Activated T-cell treated with anti-CD3 and anti-CD28 coated beads, Interleukin-2, amount 50 U/mL, for 48 hours (primary cell): ENCODE measurements at regions not wholly inside any gene's neighbourhood (a gene's known extent, or its start where the extent isn't known, plus 50 kb on each side); places are given as distances from the start of the nearest gene placed in this dataset.

Experiments
- DNase-seq, 2 experiments: peaks; one replicate each; pipeline ENCODE4 v3.0.0-alpha.2; 2020

GRCh38 chr5:168156170-168156569, 135.3 kb upstream of the WWC1 start:
- DNase-seq: no peak

DNA sequence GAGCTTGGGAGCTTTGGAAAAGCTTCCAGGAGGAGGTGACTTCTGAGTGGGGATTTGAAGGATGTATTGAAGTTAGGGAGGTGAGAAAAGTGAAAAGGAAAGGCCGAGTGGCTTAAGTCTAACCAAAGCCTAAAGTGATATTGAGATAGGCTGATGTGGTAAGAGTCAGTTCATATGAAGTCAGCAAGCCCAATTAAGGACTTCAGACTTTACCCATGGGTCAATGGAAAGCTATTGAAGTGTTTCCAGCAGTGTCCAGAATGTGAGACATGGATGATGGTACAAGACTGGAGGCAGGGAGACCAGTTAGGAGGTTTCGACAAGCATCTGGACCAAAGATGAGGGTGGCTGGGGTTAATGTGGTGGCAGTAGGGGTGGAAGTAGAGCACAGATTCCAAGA, 134.3 kb upstream of the WWC1 start:
- DNase-seq: no peak

GRCh38 chr5:168159425-168159824, 132.0 kb upstream of the WWC1 start:
- DNase-seq: no peak

DNA sequence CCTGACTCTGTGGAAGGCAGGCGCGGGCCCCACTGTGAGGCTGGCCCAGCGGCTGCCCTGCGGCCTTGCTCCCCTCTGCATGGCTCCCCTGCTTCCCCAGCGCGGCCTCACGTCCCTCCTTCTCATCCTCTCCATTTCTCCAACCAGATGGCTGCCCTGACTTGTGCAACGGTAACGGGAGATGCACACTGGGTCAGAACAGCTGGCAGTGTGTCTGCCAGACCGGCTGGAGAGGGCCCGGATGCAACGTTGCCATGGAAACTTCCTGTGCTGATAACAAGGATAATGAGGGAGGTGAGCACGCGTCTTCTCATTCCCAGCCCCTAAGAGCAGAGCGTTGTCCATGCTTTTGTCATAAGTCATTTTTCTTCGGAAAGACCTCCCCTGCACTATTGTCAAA, 129.0 kb upstream of the WWC1 start:
- no peak for DNase-seq

- DNase-seq: no peak
Measured at GRCh38 chr5:168163966-168164365, 127.5 kb upstream of the WWC1 start.

GRCh38 chr5:168165221-168165914, 126.1 kb upstream of the WWC1 start:
- DNase-seq: no peak

GRCh38 chr5:168165977-168166376, 125.5 kb upstream of the WWC1 start:
- no peak for DNase-seq

GRCh38 chr5:168167338-168167737, 124.1 kb upstream of the WWC1 start:
- no peak for DNase-seq

DNA sequence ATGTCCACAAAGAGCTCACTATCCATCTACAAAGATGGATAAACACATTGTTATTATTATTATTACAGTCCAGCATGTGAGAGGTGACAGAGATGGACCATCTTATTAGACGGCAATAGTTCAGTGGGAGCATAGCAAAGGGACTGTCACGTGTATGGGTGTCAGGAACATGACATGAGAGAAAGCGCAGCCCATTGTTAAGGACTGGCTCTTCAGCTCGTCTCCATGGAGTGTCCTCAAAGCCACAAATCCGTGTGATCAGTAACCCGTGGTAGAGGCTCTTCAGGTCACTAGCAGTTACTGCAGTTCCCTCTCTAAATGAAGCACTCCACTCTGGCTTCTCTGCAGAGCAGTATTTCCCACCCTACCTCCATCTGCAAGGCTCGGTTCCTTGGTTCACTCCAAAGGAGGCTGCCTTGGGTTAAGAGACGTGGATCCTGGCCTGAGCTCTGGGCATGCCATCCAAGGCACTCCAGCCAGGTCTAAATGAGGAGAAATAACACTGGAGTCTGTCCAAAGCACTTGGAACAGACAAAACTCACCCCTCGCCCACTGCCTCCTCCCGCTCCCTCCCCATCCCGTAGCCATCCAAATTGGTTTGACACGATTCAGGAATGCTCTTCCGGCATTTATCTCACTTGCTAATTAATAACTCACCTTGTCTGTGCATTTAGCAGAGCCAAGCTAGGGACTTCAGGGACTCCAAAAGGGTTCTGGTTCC, 122.3 kb upstream of the WWC1 start:
- DNase-seq: no peak

GRCh38 chr5:168169791-168170190, 121.7 kb upstream of the WWC1 start:
- no peak for DNase-seq

- no peak for DNase-seq
Measured at GRCh38 chr5:168171901-168172759, 119.3 kb upstream of the WWC1 start.

DNA sequence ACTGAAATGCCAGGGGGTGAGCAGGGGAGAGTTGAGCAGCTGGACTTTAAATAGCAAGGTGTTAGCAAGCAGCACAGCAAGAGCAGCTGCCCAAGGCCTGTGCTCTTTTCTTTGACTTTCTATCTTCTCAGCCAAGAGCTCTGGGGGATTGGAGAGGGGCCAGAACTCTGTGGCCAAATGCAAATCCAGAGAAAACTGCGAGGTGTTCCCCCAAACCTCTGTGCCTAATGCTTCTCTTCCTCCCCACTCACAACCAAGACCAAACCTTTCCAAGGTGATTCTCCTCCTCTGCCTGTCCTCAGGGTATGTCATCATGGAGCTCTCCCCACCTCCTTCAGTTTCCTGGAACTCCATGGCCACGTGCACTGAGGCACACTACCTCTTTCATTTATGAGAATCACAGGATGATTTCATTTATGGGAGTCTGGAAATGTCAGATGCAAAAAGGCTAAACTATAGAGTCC, 118.7 kb upstream of the WWC1 start:
- DNase-seq: no peak

- DNase-seq: peak in 1 of 2 experiments; percentile 17
Measured at GRCh38 chr5:168174376-168174775, 117.1 kb upstream of the WWC1 start.

DNA sequence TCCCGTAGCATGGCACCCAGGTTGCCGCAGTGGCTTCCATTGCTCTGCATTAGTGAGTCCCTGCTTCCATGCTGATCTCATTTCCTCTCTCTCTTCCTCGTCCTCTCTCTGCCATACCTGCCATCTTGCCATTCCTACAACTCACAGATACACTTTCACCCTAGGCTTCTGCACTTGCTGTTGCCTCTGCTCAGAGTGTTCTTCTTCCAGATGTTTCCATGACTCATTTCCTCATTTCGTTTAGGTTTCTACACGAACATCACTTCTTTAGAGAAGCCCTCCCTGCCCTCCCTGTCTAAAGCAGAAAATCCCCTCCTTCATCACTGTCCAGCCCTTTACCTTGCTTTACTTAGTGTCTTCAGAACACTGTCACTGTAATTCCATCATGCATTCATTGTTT, 115.2 kb upstream of the WWC1 start:
- DNase-seq: no peak

GRCh38 chr5:168176941-168177340, 114.5 kb upstream of the WWC1 start:
- no peak for DNase-seq

DNA sequence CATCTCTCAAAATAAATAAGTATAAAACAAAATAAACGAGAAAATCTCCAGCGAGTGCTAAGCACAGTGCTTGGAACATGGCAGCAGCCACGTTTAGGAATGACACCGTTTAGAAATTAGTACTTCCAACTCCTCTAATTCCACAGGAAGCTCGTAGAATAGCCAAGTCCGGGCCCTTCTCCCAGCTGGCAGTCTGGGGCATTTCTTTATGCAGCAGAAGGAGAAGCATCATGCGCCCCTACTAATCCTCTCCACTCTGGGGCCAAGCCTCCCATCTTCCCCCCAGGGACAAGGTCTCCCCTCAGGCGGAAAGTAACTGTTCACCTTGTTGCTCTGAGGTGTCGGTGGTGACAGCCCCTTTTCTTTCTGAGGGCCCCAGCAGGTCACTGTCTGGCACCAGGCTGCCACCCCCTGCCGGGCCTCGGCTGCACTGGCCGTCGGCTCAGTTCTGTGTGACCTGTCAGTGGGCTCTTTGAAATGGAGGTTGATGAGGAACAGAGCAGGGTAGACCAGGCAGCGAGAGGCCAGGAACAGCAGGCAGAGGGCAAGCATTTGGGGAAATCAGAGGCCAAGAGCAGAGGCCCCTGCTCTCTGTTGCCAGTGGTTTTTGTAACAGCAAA, 113.5 kb upstream of the WWC1 start:
- no peak for DNase-seq

DNA sequence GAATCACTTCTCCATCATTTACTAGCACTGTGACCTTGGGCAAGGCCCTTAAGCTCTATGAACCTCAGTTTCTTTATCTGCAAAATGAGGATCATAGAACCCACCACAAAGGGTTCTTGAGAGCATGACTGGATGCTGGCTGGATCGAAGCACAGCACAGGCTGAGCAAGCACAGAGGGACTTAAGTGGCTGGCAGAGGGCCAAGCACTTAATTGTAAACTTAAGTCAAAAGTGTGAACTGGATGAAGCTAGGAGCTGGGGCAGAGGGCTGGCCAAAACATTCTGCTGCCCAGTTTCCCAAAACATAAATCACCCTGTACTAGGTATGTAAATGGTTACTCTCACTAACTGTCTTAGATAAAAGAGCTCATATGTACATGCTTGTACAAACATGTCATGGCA, 112.3 kb upstream of the WWC1 start:
- DNase-seq: no peak

DNA sequence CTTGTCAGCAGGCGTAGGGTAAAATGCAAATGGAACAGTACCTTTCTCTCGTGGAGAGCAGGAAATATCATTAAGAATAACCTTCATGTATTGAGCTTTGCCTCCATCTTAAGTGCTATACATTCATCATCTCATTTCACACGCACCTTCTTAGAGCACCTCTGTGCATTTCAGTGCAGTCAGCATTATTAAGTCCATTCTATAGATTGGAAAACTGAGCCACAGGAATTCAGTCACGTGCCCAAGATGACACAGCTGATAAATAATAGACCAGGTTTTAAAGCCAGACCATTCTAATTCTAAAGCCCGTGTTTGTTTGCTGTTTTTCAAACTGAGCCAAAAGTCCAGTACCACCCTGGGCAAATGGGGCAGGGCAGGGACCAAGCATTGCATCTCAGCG, 109.2 kb upstream of the WWC1 start:
- DNase-seq: no peak

GRCh38 chr5:168184103-168184502, 107.3 kb upstream of the WWC1 start:
- no peak for DNase-seq

DNA sequence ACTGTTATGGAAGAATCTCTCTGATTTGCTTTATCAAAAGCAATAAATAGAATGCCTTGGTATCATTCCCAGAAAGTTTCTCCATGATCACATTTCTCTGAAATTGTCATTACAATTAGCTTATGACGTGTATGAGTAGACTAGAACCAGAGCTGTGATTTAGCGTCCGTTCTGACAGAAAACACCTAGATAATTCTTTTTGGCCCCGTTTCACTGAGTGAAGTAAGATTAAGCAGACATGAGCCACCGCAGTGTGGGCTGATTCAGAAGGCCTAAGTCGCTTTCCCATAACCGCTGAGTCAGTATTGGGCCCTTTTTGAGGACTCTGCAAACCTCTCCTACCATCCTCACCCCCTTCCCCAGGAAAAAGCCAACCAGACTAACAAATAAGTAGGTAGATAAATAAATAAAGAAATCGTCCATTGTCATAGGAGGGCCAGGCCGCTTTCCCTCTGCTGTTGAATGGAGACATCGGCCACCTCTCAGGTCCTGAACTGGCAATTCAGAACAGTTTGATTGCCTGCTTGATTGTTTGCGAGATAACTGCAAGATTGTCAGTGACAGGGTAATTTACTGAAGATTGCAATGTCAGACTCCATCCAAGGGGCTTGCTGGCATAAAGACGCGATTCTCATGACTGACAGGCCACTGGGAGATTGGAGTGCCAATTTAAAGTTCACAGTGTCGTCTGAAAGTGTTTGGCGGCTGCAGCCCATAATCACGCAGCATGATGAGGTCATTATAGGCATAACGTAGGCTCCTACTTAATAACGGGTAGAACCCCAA, 105.0 kb upstream of the WWC1 start:
- no peak for DNase-seq

DNA sequence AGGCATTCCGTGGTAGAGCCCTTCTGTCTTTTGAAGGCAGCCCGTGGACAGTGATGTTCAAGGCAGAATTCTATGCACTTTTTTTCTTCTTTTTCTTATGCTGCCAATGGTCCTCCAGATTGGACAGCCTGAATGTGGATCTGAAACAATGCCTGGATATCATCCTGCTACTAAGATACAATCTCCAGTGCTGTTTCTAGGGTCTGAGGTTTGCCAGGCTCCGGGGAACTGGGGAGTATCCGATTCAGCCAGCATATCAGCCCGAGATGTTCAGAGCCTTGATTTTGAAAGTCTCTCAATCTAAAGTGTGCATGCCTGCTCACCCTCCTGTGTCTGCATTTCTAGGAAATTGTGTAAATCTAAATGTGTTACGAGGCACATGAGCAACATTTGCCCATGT, 103.8 kb upstream of the WWC1 start:
- no peak for DNase-seq

GRCh38 chr5:168188182-168188581, 103.3 kb upstream of the WWC1 start:
- no peak for DNase-seq
